OCI-LY7 (cell line): ENCODE measurements at regions not wholly inside any gene's neighbourhood (a gene's known extent, or its start where the extent isn't known, plus 50 kb on each side); places are given as distances from the start of the nearest gene placed in this dataset.

ENCODE experiments used
- CTCF ChIP-seq: fragments of 200-600 bp; sonication (generic); conservative IDR thresholded peaks from 2 replicates; pipeline ENCODE4 v1.5.1; 2014; ENCODE audit warnings: mild to moderate bottlenecking, antibody characterized with exemption, low read length, moderate library complexity, mixed read lengths
- EZH2phosphoT487 ChIP-seq: fragments of 200-600 bp; sonication (generic); IDR thresholded peaks from 2 replicates; pipeline ENCODE4 v1.6.1; 2018; ENCODE audit warnings: low read depth, borderline replicate concordance, mild to moderate bottlenecking, mixed run types, antibody characterized with exemption, low read length, moderate library complexity, mixed read lengths

- no peak for TF ChIP-seq EZH2phosphoT487
- TF ChIP-seq CTCF = no peak
Measured at GRCh38 chr10:3704565-3705325, 80.3 kb downstream of the KLF6 start.
